HG03103 (cell line): ENCODE measurements at regions not wholly inside any gene's neighbourhood (a gene's known extent, or its start where the extent isn't known, plus 50 kb on each side); places are given as distances from the start of the nearest gene placed in this dataset.
"Not testable (repeated sequence)": the region's sequence is repeated elsewhere in the genome, so short reads cannot be mapped to it uniquely, and the experiment has no call there.

Experiments used
- ATAC-seq: cut with Tn5 transposase; IDR thresholded peaks from one replicate; pipeline ENCODE4 v1.9.1; 2021; ENCODE audit warnings: low read depth; ENCODE audit not compliant: unreplicated experiment

GRCh38 chr16:85235991-85236817, 123.9 kb upstream of the CIBAR2 start:
- no peak for ATAC-seq

- no peak for ATAC-seq
Observed at GRCh38 chr16:85236818-85237150, 124.5 kb upstream of the CIBAR2 start.

GRCh38 chr16:85237817-85238216, 125.5 kb upstream of the CIBAR2 start:
- ATAC-seq: no peak

- ATAC-seq: no peak
Observed at GRCh38 chr16:85238233-85238647, 126.0 kb upstream of the CIBAR2 start.

GRCh38 chr16:85239239-85239638, 127.0 kb upstream of the CIBAR2 start:
- no peak for ATAC-seq

- ATAC-seq: no peak
Observed at GRCh38 chr16:85239871-85240270, 127.6 kb upstream of the CIBAR2 start.

GRCh38 chr16:85240982-85241924, 129.0 kb upstream of the CIBAR2 start:
- no peak for ATAC-seq

GRCh38 chr16:85242140-85242539, 129.9 kb upstream of the CIBAR2 start:
- ATAC-seq: no peak

- no peak for ATAC-seq
Observed at GRCh38 chr16:85243308-85243707, 131.0 kb upstream of the CIBAR2 start.

GRCh38 chr16:85244452-85244851, 132.2 kb upstream of the CIBAR2 start:
- ATAC-seq: not testable (repeated sequence)

- ATAC-seq: no peak
Observed at GRCh38 chr16:85245307-85246172, 133.3 kb upstream of the CIBAR2 start.

- no peak for ATAC-seq
Observed at GRCh38 chr16:85246473-85246872, 134.2 kb upstream of the CIBAR2 start.

- ATAC-seq: no peak
Observed at GRCh38 chr16:85246973-85247372, 134.7 kb upstream of the CIBAR2 start.

- ATAC-seq: no peak
Observed at GRCh38 chr16:85248342-85248741, 136.1 kb upstream of the CIBAR2 start.

- no peak for ATAC-seq
Observed at GRCh38 chr16:85248857-85249256, 136.6 kb upstream of the CIBAR2 start.

GRCh38 chr16:85249418-85250146, 137.3 kb upstream of the CIBAR2 start:
- ATAC-seq: no peak

GRCh38 chr16:85250147-85250463, 137.8 kb upstream of the CIBAR2 start:
- no peak for ATAC-seq

- no peak for ATAC-seq
Observed at GRCh38 chr16:85250609-85251223, 138.4 kb upstream of the CIBAR2 start.

GRCh38 chr16:85251225-85251760, 139.0 kb upstream of the CIBAR2 start:
- ATAC-seq: no peak
